ENCODE measurements at regions not wholly inside any gene's neighbourhood (a gene's known extent, or its start where the extent isn't known, plus 50 kb on each side); places are given as distances from the start of the nearest gene placed in this dataset.

DNA sequence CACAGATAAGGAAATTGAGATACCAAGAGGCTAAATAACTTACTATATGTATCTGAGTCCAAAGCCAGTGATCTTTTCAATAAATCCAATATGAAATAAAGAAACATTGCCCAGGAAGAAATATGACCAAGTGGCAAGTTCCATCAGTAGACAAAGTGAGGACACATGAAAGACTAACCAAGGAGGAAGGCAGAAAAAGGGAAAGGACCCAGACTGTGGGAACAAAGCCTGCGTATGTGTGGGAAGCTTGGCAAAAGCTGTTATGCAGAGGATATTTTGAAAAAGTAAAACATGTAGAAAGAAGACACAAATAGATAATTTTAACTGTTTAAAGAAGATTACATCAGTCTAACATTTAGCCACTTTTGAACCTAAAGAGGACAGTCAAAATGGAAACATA is 264.4 kb upstream of the PRDM1 start:
- no TSS peak for BruUV-seq (replicated peaks)
- Histone ChIP-seq H3K9me2 (ENCODE audit: insufficient read depth) (no peaks in the 10 kb centered on the region), H4K20me1 (ENCODE audit: insufficient read depth) (no peaks in the 10 kb centered on the region), H3K79me2 (ENCODE audit: low read depth) (no peaks in the 10 kb centered on the region), H3K4me1 (replicated peaks; ENCODE audit: insufficient read depth) (no peaks in the 10 kb centered on the region), H3K4me2 (no peak overlapping the region), H3K4me3 (no peak overlapping the region), H3K36me3 (ENCODE audit: low read depth) (no peaks in the 10 kb centered on the region), H3K9me3 (ENCODE audit: insufficient read depth, low read depth) (peaks cover 6% of the 10 kb centered on the region; the same call in 1 of the 2 replicates), H3K27me3 (ENCODE audit: insufficient read depth, low read depth) (no peaks in the 10 kb centered on the region), H3K27ac (no peak overlapping the region), H2AFZ (no peak overlapping the region), H3F3A (ENCODE audit: insufficient read depth, low read depth) (no peaks in the 10 kb centered on the region)
- ChIA-PET CTCF (no interaction called here), POLR2A (ENCODE audit: unreplicated experiment) (no interaction called here)
- TF ChIP-seq EZH2 (IDR thresholded peaks at IDR 0.05; ENCODE audit: low read depth) = no peak
- TF ChIP-seq, protein P1, sequence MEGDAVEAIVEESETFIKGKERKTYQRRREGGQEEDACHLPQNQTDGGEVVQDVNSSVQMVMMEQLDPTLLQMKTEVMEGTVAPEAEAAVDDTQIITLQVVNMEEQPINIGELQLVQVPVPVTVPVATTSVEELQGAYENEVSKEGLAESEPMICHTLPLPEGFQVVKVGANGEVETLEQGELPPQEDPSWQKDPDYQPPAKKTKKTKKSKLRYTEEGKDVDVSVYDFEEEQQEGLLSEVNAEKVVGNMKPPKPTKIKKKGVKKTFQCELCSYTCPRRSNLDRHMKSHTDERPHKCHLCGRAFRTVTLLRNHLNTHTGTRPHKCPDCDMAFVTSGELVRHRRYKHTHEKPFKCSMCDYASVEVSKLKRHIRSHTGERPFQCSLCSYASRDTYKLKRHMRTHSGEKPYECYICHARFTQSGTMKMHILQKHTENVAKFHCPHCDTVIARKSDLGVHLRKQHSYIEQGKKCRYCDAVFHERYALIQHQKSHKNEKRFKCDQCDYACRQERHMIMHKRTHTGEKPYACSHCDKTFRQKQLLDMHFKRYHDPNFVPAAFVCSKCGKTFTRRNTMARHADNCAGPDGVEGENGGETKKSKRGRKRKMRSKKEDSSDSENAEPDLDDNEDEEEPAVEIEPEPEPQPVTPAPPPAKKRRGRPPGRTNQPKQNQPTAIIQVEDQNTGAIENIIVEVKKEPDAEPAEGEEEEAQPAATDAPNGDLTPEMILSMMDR (conservative IDR thresholded peaks at IDR 0.05) = no peak
- no peak for DNase-seq
- intact Hi-C loops (cut with micrococcal nuclease; ENCODE audit: unreplicated experiment) = no loop called here

DNA sequence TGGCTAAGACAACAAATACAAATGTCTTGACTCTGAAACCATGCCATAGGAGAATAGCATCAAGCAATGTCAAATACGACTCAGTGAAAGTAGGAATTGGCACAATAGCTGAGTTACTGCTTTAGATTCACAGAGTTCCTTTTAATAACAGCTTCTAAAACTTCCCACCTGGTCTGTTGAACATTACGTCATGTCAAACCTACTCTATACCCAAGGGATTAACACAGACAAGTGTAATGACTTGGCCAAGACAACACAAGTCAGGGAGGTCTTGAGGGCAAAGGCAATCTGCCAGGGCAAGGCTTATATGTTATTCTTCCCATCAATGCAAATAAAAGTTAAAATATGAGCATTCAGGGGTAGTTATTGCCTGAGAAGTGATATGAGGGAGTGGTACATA is 265.1 kb upstream of the PRDM1 start:
- H4K20me1 ChIP-seq (ENCODE audit: insufficient read depth) = no peaks in the 10 kb centered on the region
- ChIA-PET POLR2A (ENCODE audit: unreplicated experiment) (no interaction called here), CTCF (no interaction called here)
- H3K27me3 ChIP-seq (ENCODE audit: insufficient read depth, low read depth) = no peaks in the 10 kb centered on the region
- H3K4me1 ChIP-seq (replicated peaks; ENCODE audit: insufficient read depth) = no peaks in the 10 kb centered on the region
- no TSS peak for BruUV-seq (replicated peaks)
- H2AFZ ChIP-seq = no peak overlapping the region
- no peak overlapping the region for H3K4me3 ChIP-seq
- no peaks in the 10 kb centered on the region for H3K36me3 ChIP-seq (ENCODE audit: low read depth)
- no peak overlapping the region for H3K4me2 ChIP-seq
- H3K79me2 ChIP-seq (ENCODE audit: low read depth) = no peaks in the 10 kb centered on the region
- no peak for DNase-seq
- H3K9me3 ChIP-seq (ENCODE audit: insufficient read depth, low read depth) = no peaks in the 10 kb centered on the region
- H3K27ac ChIP-seq = no peak overlapping the region
- no peaks in the 10 kb centered on the region for H3F3A ChIP-seq (ENCODE audit: insufficient read depth, low read depth)
- H3K9me2 ChIP-seq (ENCODE audit: insufficient read depth) = no peaks in the 10 kb centered on the region
- TF ChIP-seq, protein P1 (conservative IDR thresholded peaks at IDR 0.05) = no peak
- no peak for TF ChIP-seq EZH2 (IDR thresholded peaks at IDR 0.05; ENCODE audit: low read depth)
- intact Hi-C loops (cut with micrococcal nuclease; ENCODE audit: unreplicated experiment) = no loop called here

DNA sequence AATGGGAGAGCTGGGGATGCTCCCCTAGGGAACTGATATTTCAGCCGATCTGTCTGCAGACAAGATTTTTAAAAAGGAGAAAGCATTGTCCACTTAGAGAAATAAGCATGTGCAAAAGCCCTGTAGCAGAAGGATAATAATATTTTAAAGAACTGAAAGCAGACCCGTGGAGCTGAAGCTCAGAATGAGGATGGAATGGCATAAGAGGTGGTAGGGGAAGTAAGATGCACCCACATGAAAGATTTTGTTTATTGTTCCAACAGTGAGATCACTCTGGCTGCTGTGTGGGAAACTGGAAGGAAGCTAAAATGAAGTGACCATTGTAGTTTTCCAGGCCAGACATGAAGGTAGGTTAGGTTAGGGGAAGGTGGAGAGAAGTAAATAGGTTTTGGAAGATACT is 266.4 kb upstream of the PRDM1 start:
- H3K9me2 ChIP-seq (ENCODE audit: insufficient read depth) = no peaks in the 10 kb centered on the region
- no peaks in the 10 kb centered on the region for H4K20me1 ChIP-seq (ENCODE audit: insufficient read depth)
- no peak overlapping the region for H3K27ac ChIP-seq
- H3K27me3 ChIP-seq (ENCODE audit: insufficient read depth, low read depth) = no peaks in the 10 kb centered on the region
- no peak overlapping the region for H2AFZ ChIP-seq
- intact Hi-C loops (cut with micrococcal nuclease; ENCODE audit: unreplicated experiment) = no loop called here
- no peak overlapping the region for H3K4me3 ChIP-seq
- no peaks in the 10 kb centered on the region for H3K4me1 ChIP-seq (replicated peaks; ENCODE audit: insufficient read depth)
- no peaks in the 10 kb centered on the region for H3K79me2 ChIP-seq (ENCODE audit: low read depth)
- ChIA-PET CTCF (no interaction called here), POLR2A (ENCODE audit: unreplicated experiment) (no interaction called here)
- H3K9me3 ChIP-seq (ENCODE audit: insufficient read depth, low read depth) = no peaks in the 10 kb centered on the region
- no TSS peak for BruUV-seq (replicated peaks)
- no peak overlapping the region for H3K4me2 ChIP-seq
- H3K36me3 ChIP-seq (ENCODE audit: low read depth) = no peaks in the 10 kb centered on the region
- DNase-seq = no peak
- no peaks in the 10 kb centered on the region for H3F3A ChIP-seq (ENCODE audit: insufficient read depth, low read depth)
- no peak for TF ChIP-seq EZH2 (IDR thresholded peaks at IDR 0.05; ENCODE audit: low read depth)

DNA sequence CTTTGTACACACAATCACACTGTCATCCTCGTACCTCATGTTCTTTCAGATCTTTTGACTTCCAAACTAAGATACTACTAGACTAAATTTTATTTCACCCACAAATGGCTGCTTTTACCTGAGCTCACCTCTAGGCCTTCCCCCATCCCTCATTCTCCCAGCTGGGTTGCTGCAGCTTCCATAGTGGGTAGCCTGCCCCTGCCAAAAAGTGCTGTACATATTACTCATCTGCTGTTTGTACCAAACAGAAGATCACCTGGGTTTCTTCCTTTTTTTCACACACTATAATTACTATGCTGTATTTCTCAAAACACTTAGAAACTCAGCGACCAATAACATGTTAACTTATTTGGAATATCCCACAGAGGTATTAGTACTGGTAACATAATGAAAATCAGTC is 267.6 kb upstream of the PRDM1 start:
- H2AFZ ChIP-seq = no peak overlapping the region
- H4K20me1 ChIP-seq (ENCODE audit: insufficient read depth) = no peaks in the 10 kb centered on the region
- H3K4me3 ChIP-seq = no peak overlapping the region
- BruUV-seq (replicated peaks) = no TSS peak
- H3K4me1 ChIP-seq (replicated peaks; ENCODE audit: insufficient read depth) = no peaks in the 10 kb centered on the region
- H3K4me2 ChIP-seq = no peak overlapping the region
- no peaks in the 10 kb centered on the region for H3K9me3 ChIP-seq (ENCODE audit: insufficient read depth, low read depth)
- POLR2A ChIA-PET (ENCODE audit: unreplicated experiment) = no interaction called here
- H3K36me3 ChIP-seq (ENCODE audit: low read depth) = no peaks in the 10 kb centered on the region
- no peak for DNase-seq
- no peaks in the 10 kb centered on the region for H3F3A ChIP-seq (ENCODE audit: insufficient read depth, low read depth)
- CTCF ChIA-PET = no interaction called here
- no peaks in the 10 kb centered on the region for H3K9me2 ChIP-seq (ENCODE audit: insufficient read depth)
- H3K27ac ChIP-seq = no peak overlapping the region
- no peak for TF ChIP-seq EZH2 (IDR thresholded peaks at IDR 0.05; ENCODE audit: low read depth)
- TF ChIP-seq, protein P1 (conservative IDR thresholded peaks at IDR 0.05) = no peak
- intact Hi-C loops (cut with micrococcal nuclease; ENCODE audit: unreplicated experiment) = no loop called here
- H3K79me2 ChIP-seq (ENCODE audit: low read depth) = no peaks in the 10 kb centered on the region
- no peaks in the 10 kb centered on the region for H3K27me3 ChIP-seq (ENCODE audit: insufficient read depth, low read depth)

Measured in PC-9 (cell line).